Esophagus muscularis mucosa (tissue), 3 donors: ENCODE measurements at regions not wholly inside any gene's neighbourhood (a gene's known extent, or its start where the extent isn't known, plus 50 kb on each side); places are given as distances from the start of the nearest gene placed in this dataset.

ENCODE experiments used
- POLR2A ChIP-seq: fragments of 450-650 bp; IDR thresholded peaks from one replicate; pipeline ENCODE4 v1.6.1; 2017; ENCODE audit warnings: antibody characterized with exemption, moderate library complexity, mild to moderate bottlenecking, low read depth
- POLR2AphosphoS5 ChIP-seq, 2 donors: sonication (generic); formaldehyde crosslinking; IDR thresholded peaks; one replicate each; pipeline ENCODE4 v1.6.1; 2017; ENCODE audit warnings: antibody characterized with exemption in 2 of 2
- TF ChIP-seq, protein P1 (sequence below), 3 experiments: fragments of 200-600 bp in 2 of 3; fragments of 450-650 bp in 1 of 3; sonication (generic) in 2 of 3; IDR thresholded peaks; one replicate each; pipeline ENCODE4 v1.5.1; 2017 to 2019; ENCODE audit warnings: antibody characterized with exemption in 3 of 3, mild to moderate bottlenecking in 2 of 3, moderate library complexity in 1 of 3

- TF ChIP-seq, protein P1, sequence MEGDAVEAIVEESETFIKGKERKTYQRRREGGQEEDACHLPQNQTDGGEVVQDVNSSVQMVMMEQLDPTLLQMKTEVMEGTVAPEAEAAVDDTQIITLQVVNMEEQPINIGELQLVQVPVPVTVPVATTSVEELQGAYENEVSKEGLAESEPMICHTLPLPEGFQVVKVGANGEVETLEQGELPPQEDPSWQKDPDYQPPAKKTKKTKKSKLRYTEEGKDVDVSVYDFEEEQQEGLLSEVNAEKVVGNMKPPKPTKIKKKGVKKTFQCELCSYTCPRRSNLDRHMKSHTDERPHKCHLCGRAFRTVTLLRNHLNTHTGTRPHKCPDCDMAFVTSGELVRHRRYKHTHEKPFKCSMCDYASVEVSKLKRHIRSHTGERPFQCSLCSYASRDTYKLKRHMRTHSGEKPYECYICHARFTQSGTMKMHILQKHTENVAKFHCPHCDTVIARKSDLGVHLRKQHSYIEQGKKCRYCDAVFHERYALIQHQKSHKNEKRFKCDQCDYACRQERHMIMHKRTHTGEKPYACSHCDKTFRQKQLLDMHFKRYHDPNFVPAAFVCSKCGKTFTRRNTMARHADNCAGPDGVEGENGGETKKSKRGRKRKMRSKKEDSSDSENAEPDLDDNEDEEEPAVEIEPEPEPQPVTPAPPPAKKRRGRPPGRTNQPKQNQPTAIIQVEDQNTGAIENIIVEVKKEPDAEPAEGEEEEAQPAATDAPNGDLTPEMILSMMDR (IDR thresholded peaks at IDR 0.05), result no peak
- no peak for TF ChIP-seq POLR2A
- no peak for TF ChIP-seq POLR2AphosphoS5 (IDR thresholded peaks at IDR 0.05)
Observed at GRCh38 chr4:58209001-58209400, 1098.8 kb upstream of the IGFBP7 start.
